B cell (primary cell): ENCODE measurements at regions not wholly inside any gene's neighbourhood (a gene's known extent, or its start where the extent isn't known, plus 50 kb on each side); places are given as distances from the start of the nearest gene placed in this dataset.
"Not testable (repeated sequence)": the region's sequence is repeated elsewhere in the genome, so short reads cannot be mapped to it uniquely, and the experiment has no call there.

Experiments
- ATAC-seq: fragments of 200-7000 bp; cut with Tn5 transposase; one replicate; pipeline ENCODE4 v1.10.0; 2021; ENCODE audit warnings: low read depth, mild to moderate bottlenecking, moderate number of reproducible peaks, moderate library complexity
- CTCF ChIA-PET: fragments of 350-600 bp; sonication (Branson Sonifier 250); formaldehyde crosslinking; loops from one replicate; lab custom pipeline; 2021; ENCODE audit warnings: antibody characterized with exemption, inconsistent platforms; lab: Charles Lee
- POLR2A ChIA-PET: fragments of 350-600 bp; sonication (Branson Sonifier 250); formaldehyde crosslinking; loops from one replicate; lab custom pipeline; 2021; ENCODE audit warnings: antibody characterized with exemption; lab: Charles Lee
- DNase-seq: peaks from one replicate; pipeline ENCODE4 v3.0.0; 2013
- H2AFZ ChIP-seq: 2 replicates; pipeline ENCODE4 v1.6.1; 2012; ENCODE audit warnings: mild to moderate bottlenecking, low read depth, low read length; ENCODE audit not compliant: insufficient read depth, poor library complexity, severe bottlenecking
- H3K27ac ChIP-seq, 2 donors: 1 replicate in 1 of 2; 2 replicates in 1 of 2; pipeline ENCODE4 v1.5.1; 2012 to 2013; ENCODE audit warnings: low read length in 2 of 2, mild to moderate bottlenecking in 2 of 2, moderate library complexity in 1 of 2
- H3K27me3 ChIP-seq, 4 experiments: fragments of 200-600 bp in 1 of 4; sonication (generic) in 1 of 4; replicated peaks in 1 of 4; 1 replicate in 2 of 4; 2 replicates in 2 of 4; pipeline versions ENCODE4 v1.6.1 to v1.7.0; 2013 to 2016; ENCODE audit warnings: low read length in 3 of 4, mild to moderate bottlenecking in 2 of 4, mixed read lengths in 1 of 4, moderate library complexity in 1 of 4; ENCODE audit not compliant: insufficient read depth in 4 of 4, control insufficient read depth in 3 of 4; ENCODE audit errors: control extremely low read depth in 1 of 4
- H3K36me3 ChIP-seq, 2 experiments: replicated peaks in 1 of 2; 1 replicate in 1 of 2; 2 replicates in 1 of 2; pipeline versions ENCODE4 v1.6.1 to v1.7.1; 2013; ENCODE audit warnings: low read length in 1 of 2; ENCODE audit not compliant: insufficient read depth in 2 of 2, control insufficient read depth in 1 of 2; ENCODE audit errors: control extremely low read depth in 1 of 2, extremely low read depth in 1 of 2
- H3K4me1 ChIP-seq, 2 donors: fragments of 200-600 bp in 1 of 2; sonication (generic) in 1 of 2; 1 replicate in 1 of 2; 2 replicates in 1 of 2; pipeline versions ENCODE4 v1.5.1 to v1.6.1; 2013 to 2017; ENCODE audit warnings: low read length in 2 of 2; ENCODE audit not compliant: control insufficient read depth in 2 of 2, insufficient read depth in 2 of 2
- H3K4me2 ChIP-seq: replicated peaks from 2 replicates; pipeline ENCODE3; 2012; ENCODE audit warnings: mild to moderate bottlenecking, low read depth, low read length; ENCODE audit not compliant: poor library complexity, severe bottlenecking
- H3K4me3 ChIP-seq, 5 experiments: fragments of 200-600 bp in 1 of 5; sonication (generic) in 1 of 5; 1 replicate in 3 of 5; 2 replicates in 2 of 5; pipeline versions ENCODE4 v1.5.1 to v1.7.0; 2011 to 2016; ENCODE audit warnings: low read length in 4 of 5, mild to moderate bottlenecking in 4 of 5, low read depth in 2 of 5, control low read depth in 1 of 5, moderate library complexity in 1 of 5; ENCODE audit not compliant: insufficient read depth in 1 of 5; ENCODE audit errors: control extremely low read depth in 1 of 5, extremely low read depth in 1 of 5
- H3K79me2 ChIP-seq: fragments of 200-600 bp; sonication (generic); one replicate; pipeline ENCODE4 v1.6.0; 2016; ENCODE audit warnings: low read length; ENCODE audit not compliant: control insufficient read depth, insufficient read depth
- H3K9ac ChIP-seq: fragments of 200-600 bp; sonication (generic); 2 replicates; pipeline ENCODE4 v1.6.1; 2017; ENCODE audit warnings: mild to moderate bottlenecking, low read length, moderate library complexity
- H3K9me3 ChIP-seq, 3 donors: one replicate each; pipeline versions ENCODE4 v1.6.1 to v1.7.1; 2013; ENCODE audit warnings: low read length in 2 of 3; ENCODE audit not compliant: control insufficient read depth in 2 of 3, insufficient read depth in 1 of 3; ENCODE audit errors: control extremely low read depth in 1 of 3
- H4K20me1 ChIP-seq: 2 replicates; pipeline ENCODE4 v1.6.0; 2012; ENCODE audit warnings: mild to moderate bottlenecking, low read length; ENCODE audit not compliant: insufficient read depth, control insufficient read depth, poor library complexity, severe bottlenecking
- H3K27ac Mint-ChIP-seq: one replicate; pipeline ENCODE4 v1.8.0; 2021; ENCODE audit warnings: mixed read lengths
- H3K27me3 Mint-ChIP-seq: one replicate; pipeline ENCODE4 v1.8.0; 2021; ENCODE audit warnings: mixed read lengths
- H3K4me1 Mint-ChIP-seq: one replicate; pipeline ENCODE4 v1.8.0; 2021; ENCODE audit warnings: mixed read lengths
- H3K4me3 Mint-ChIP-seq: one replicate; pipeline ENCODE4 v1.8.0; 2021; ENCODE audit warnings: mixed read lengths
- H3K9me3 Mint-ChIP-seq: one replicate; pipeline ENCODE4 v1.8.0; 2022; ENCODE audit warnings: mixed read lengths; ENCODE audit not compliant: insufficient read depth
- EZH2 ChIP-seq: IDR thresholded peaks from 2 replicates; pipeline ENCODE4 v1.6.1; 2012; ENCODE audit warnings: borderline replicate concordance, low read depth, mild to moderate bottlenecking, moderate library complexity, low read length; ENCODE audit not compliant: insufficient read depth, poor library complexity, severe bottlenecking
- WGBS: methylation state at CpG from one replicate; pipeline ENCODE4 v1.1.5; 2013; ENCODE audit warnings: missing lambda C conversion rate; ENCODE audit not compliant: insufficient coverage; 5-methylcytosine and 5-hydroxymethylcytosine counted together
- intact Hi-C: fragments of 100-400 bp; cut with micrococcal nuclease; formaldehyde crosslinking; loops from one replicate; pipeline ENCODE4 v1.10.0; 2022
- TF ChIP-seq, protein P1 (sequence below): fragments of 200-600 bp; IDR thresholded peaks from one replicate; pipeline ENCODE4 v1.8.0; 2022; ENCODE audit warnings: antibody characterized with exemption, mild to moderate bottlenecking

GRCh38 chr9:22508354-22508753, 61.7 kb downstream of the DMRTA1 start:
- H3K4me3 ChIP-seq, H3K4me3 Mint-ChIP-seq, ATAC-seq, POLR2A ChIA-PET, H3K4me2 ChIP-seq, H3K27me3 Mint-ChIP-seq, DNase-seq, H4K20me1 ChIP-seq, H2AFZ ChIP-seq, H3K79me2 ChIP-seq, intact Hi-C loops, H3K4me1 ChIP-seq, H3K4me1 Mint-ChIP-seq, H3K27ac Mint-ChIP-seq, H3K27me3 ChIP-seq, H3K36me3 ChIP-seq, H3K9ac ChIP-seq, H3K27ac ChIP-seq, H3K9me3 ChIP-seq, H3K9me3 Mint-ChIP-seq, CTCF ChIA-PET: not testable (repeated sequence)
- WGBS = 100% methylated on average over 4 of the region's 6 CpGs

- no peak overlapping the region for H3K4me2 ChIP-seq
These were observed 62.2 kb downstream of the DMRTA1 start for GRCh38 chr9:22508790-22509189.

More at GRCh38 chr9:22508790-22509189, 62.2 kb downstream of the DMRTA1 start:
- Histone ChIP-seq H3K79me2 (no peaks in the 10 kb centered on the region), H4K20me1 (no peaks in the 10 kb centered on the region), H3K4me1 (no peaks in the 10 kb centered on the region), H3K27me3 (no peaks in the 10 kb centered on the region), H3K9ac (no peak overlapping the region), H3K27ac (no peak overlapping the region), H2AFZ (no peak overlapping the region), H3K9me3 (no peaks in the 10 kb centered on the region), H3K36me3 (no peaks in the 10 kb centered on the region), H3K4me3 (no peak overlapping the region)
- intact Hi-C loops = no loop called here
- 100% methylated on average over 9 of the region's 11 CpGs for WGBS
- POLR2A ChIA-PET = no interaction called here
- DNase-seq = no peak
- Mint-ChIP-seq H3K4me1 (no peaks in the 10 kb centered on the region), H3K27me3 (no peaks in the 10 kb centered on the region), H3K4me3 (no peak overlapping the region), H3K9me3 (peaks cover 2% of the 10 kb centered on the region), H3K27ac (no peak overlapping the region)
- TF ChIP-seq, protein P1, sequence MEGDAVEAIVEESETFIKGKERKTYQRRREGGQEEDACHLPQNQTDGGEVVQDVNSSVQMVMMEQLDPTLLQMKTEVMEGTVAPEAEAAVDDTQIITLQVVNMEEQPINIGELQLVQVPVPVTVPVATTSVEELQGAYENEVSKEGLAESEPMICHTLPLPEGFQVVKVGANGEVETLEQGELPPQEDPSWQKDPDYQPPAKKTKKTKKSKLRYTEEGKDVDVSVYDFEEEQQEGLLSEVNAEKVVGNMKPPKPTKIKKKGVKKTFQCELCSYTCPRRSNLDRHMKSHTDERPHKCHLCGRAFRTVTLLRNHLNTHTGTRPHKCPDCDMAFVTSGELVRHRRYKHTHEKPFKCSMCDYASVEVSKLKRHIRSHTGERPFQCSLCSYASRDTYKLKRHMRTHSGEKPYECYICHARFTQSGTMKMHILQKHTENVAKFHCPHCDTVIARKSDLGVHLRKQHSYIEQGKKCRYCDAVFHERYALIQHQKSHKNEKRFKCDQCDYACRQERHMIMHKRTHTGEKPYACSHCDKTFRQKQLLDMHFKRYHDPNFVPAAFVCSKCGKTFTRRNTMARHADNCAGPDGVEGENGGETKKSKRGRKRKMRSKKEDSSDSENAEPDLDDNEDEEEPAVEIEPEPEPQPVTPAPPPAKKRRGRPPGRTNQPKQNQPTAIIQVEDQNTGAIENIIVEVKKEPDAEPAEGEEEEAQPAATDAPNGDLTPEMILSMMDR = no peak
- TF ChIP-seq EZH2 = no peak
- ATAC-seq = no peak
- CTCF ChIA-PET = no interaction called here
